GM19025 (cell line): ENCODE measurements at regions not wholly inside any gene's neighbourhood (a gene's known extent, or its start where the extent isn't known, plus 50 kb on each side); places are given as distances from the start of the nearest gene placed in this dataset.
"Not testable (repeated sequence)": the region's sequence is repeated elsewhere in the genome, so short reads cannot be mapped to it uniquely, and the experiment has no call there.

Source experiments
- ATAC-seq: cut with Tn5 transposase; IDR thresholded peaks from one replicate; pipeline ENCODE4 v1.9.1; 2021; ENCODE audit warnings: mild to moderate bottlenecking, low read depth, moderate library complexity; ENCODE audit not compliant: unreplicated experiment

GRCh38 chr15:22258009-22258397 lies 177.7 kb downstream of the OR4M2 start:
- no peak for ATAC-seq

DNA sequence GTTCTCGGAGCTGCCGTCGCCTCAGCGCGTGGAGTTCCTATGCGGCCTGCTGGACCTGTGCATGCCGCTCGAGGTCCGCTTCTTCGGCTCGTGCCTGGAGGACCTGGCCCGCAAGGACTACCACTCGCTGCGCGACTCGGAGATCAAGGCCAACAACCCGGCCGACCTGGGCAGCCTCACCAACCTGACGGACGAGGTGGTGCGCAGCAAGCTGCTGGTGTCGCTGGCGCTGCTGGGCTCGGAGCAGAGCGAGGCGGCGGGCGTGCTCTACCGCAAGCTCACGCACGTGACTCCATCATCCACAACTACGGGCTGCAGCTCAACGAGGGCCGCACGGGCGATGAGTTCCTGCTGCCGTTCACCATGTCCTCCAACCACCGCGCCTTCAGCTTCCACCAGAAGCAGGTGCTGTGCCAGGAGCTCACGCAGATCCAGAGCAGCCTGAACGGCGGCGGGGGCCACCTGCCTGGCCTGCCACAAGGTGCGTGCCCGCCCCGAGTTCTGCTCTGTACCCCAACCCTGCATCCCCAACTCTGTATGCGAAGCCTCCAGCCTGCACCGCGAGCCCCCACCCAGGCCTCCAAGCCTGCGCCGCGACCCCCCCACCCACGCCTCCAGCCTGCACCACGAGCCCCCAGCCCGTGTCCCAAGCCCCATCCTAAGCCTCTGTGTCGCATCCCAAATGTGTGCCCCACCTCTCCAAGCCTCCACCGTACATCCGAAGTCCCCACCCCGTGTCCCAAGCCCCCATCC lies 178.2 kb downstream of the OR4M2 start:
- no peak for ATAC-seq

- not testable (repeated sequence) for ATAC-seq
Measured at GRCh38 chr15:22259151-22259750, 178.9 kb downstream of the OR4M2 start.

- no peak for ATAC-seq
Measured at GRCh38 chr15:22259881-22260421, 179.6 kb downstream of the OR4M2 start.

DNA sequence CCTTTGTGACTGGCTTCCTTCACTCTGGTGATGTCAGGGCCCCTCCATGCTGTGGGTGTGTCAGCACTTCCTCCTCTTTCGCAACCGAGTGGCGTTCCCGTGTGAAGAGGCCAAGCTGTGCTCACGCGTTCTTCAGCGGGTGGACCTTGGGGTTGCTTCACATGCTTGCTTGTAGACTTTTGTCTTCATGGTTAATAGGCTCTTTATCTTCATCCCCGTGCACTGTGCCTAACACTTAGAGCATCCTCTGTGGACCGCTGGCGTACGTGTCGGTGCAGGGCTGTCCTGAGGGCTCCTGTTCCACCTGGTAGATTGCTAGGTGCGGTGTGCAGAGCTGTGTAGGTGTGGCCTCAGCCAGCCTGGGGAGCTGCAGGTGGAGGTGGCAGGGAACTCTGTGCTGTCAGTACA lies 182.3 kb downstream of the OR4M2 start:
- ATAC-seq, result no peak

DNA sequence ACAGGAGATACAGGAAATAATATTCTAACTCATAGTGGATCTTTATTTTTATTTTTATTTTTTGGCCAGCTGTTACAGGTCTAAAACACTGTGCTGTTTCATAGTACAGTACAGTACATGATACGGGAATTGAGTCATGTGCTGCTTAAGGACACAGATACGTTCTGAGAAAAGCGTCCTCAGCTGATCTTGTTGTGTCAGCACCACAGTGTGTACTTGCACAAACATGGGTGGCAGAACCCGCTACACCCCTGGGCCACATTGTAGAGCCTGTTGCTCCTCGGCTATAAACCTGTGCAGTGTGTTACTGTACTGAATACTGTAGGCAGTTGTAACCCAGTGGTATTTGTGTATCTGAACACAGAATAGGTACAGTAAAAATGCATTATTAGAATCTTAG lies 183.4 kb downstream of the OR4M2 start:
- ATAC-seq, result no peak

GRCh38 chr15:22264272-22264671 lies 183.9 kb downstream of the OR4M2 start:
- not testable (repeated sequence) for ATAC-seq

GRCh38 chr15:22265056-22265945 lies 185.0 kb downstream of the OR4M2 start:
- no peak for ATAC-seq

GRCh38 chr15:22265970-22266369 lies 185.6 kb downstream of the OR4M2 start:
- no peak for ATAC-seq

GRCh38 chr15:22267761-22268160 lies 187.4 kb downstream of the OR4M2 start:
- ATAC-seq, result no peak

- not testable (repeated sequence) for ATAC-seq
Measured at GRCh38 chr15:22268201-22268600, 187.9 kb downstream of the OR4M2 start.

- not testable (repeated sequence) for ATAC-seq
Measured at GRCh38 chr15:22268654-22269053, 188.3 kb downstream of the OR4M2 start.

GRCh38 chr15:22272286-22273160 lies 186.2 kb upstream of the GOLGA6L22 start:
- ATAC-seq, result not testable (repeated sequence)

DNA sequence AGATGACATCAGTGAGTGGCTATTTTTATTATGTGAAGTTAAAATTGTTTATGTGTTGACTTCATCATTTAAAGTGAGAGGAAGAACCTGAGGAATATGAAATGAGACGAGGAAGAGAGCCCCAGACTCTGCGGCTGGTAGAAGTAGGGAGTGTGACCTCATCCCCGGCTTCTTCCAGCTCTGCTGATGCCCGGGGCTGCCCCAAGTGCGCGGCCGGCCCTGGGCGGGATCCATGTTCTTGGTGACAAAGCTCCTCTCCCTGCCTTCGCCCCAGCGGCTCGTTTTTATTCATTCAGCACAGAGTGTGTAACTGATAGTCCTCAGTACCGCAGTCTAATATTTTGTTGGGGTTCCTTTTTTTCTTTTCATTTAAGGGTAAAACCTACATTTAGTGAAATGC lies 185.5 kb upstream of the GOLGA6L22 start:
- ATAC-seq, result not testable (repeated sequence)

DNA sequence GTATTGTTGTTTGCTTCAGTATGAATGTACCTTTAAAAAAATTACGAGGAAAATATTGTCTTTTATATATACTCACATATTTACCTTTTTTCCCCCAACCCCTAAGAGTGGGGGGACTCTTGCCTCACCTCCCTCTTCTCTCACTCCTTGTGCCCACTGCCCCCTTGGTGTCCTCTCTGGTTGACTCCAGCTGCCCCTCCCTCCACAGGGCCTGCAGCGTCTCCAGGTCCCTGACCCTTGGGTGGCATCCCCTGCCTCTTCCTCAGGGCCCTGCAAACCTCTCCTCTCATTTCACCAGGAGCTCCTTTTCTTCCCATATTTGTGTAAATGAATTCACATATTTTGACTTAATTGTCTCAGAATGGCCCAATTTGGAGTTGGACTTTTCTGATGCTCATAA lies 184.3 kb upstream of the GOLGA6L22 start:
- ATAC-seq, result not testable (repeated sequence)

DNA sequence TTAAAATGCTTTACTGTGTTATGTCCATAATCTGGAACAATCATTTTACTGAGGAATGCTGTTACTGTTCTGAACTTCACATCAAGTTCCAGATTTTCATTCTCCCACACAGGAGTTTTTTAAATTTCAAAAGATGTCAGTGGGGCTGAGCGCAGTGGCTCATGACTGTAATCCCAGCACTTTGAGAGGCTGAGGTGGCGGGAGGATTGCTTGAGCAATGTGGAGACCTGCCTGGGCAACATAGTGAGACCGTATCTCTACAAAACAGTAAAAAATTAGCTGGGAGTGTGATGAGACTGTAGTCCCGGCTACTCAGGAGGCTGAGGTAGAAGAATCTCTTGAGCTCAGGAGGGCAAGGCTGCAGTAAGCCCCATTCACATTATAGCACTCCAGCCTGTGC lies 177.9 kb upstream of the GOLGA6L22 start:
- ATAC-seq, result not testable (repeated sequence)

DNA sequence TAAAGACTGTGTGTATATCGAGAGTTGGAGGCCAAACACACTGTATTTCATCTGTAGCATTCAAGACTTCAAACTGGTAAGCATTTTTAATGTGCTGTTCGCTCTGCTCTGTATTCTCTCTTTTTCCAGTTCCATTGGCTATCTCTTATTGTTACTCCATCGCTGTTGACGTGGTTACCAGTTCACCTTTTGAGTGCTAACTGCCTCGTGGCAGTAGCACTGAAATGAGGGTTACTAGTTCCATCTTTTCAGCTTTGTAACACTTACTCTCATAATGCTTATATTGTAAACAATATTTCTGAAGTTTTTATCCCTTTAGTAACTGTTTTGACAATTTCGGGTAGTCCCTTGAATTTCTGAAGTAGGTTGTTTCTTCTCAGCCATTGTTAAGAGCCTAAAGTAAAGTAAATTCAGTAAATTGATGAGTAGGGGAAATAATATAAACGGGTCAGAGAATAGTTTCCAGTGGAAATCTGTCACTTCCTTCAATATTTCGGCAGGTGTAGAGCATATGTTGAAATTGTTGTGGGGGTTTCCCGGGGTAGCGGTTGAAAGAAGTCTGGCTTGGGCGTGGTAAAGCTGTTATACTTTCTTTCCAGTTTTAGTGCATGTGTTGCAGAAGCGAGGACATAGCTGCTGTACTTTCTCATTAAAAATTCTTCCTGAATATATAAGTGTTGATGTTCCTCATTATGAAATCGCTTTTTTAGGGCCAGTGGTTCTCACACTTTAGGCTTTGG lies 175.7 kb upstream of the GOLGA6L22 start:
- ATAC-seq, result peak; percentile 47

DNA sequence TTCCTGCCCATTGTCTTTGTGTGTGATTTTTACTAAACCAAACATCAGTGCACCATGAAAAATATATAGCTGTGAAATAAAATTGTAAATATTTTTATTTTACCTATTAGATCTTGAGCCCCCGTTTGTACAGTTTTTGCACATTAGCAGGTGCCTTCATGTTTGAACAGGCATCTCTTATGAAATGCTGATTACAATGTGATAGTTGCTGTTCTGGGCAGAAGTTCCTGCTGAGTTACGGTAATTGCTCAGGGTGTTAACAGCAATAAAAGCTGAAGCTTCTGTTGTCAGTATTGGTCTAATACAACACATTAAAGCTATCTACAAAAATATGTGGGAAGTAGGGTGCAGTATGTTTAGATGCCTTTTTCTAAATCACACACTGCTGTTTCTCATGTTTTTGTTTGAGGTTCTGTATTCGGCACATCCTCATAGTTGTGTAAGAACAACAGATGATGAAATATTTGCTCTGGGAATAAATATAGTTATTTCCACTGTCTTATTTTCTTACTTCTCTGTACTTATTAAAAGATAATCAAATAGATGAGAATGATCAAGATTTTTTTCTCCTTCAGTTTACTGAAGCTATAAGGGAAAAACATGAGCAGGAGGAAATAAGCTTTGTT lies 173.8 kb upstream of the GOLGA6L22 start:
- ATAC-seq, result not testable (repeated sequence)

DNA sequence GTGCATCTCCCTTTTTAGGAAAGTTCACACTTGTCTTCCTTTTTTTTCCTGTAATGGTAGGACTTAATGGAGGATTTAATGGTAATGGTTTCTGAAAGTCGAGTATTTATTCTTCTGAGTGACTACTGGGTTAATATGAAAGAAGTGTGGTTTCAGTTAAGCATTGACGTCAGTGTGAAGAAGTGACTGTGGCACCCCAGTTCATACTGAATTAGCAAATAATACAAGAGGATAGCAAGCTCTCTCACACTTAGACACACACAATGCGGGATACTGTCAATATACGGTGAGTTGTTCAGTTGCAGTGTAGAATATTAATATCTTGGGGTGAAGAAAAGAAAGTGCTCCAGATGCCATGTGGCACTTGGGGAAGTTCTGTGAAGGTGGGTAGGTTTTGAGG lies 167.6 kb upstream of the GOLGA6L22 start:
- ATAC-seq, result not testable (repeated sequence)
